ENCODE measurements at regions not wholly inside any gene's neighbourhood (a gene's known extent, or its start where the extent isn't known, plus 50 kb on each side); places are given as distances from the start of the nearest gene placed in this dataset.

GRCh38 chr1:58971629-58972140, 187.8 kb upstream of the JUN start:
- peak; percentile 21 for DNase-seq (ENCODE audit: low read depth)

- DNase-seq (ENCODE audit: low read depth): no peak
Measured at GRCh38 chr1:58975888-58976287, 192.0 kb upstream of the JUN start.

GRCh38 chr1:58976294-58976693, 192.4 kb upstream of the JUN start:
- no peak for DNase-seq (ENCODE audit: low read depth)

GRCh38 chr1:58977598-58977997, 193.8 kb upstream of the JUN start:
- no peak for DNase-seq (ENCODE audit: low read depth)

GRCh38 chr1:58978096-58978495, 194.2 kb upstream of the JUN start:
- no peak for DNase-seq (ENCODE audit: low read depth)

- DNase-seq (ENCODE audit: low read depth): no peak
Measured at GRCh38 chr1:58979086-58979485, 195.2 kb upstream of the JUN start.

GRCh38 chr1:58979677-58980076, 195.8 kb upstream of the JUN start:
- DNase-seq (ENCODE audit: low read depth): no peak

- DNase-seq (ENCODE audit: low read depth): no peak
Measured at GRCh38 chr1:58981392-58981791, 197.5 kb upstream of the JUN start.

- no peak for DNase-seq (ENCODE audit: low read depth)
Measured at GRCh38 chr1:58982259-58982998, 198.6 kb upstream of the JUN start.

GRCh38 chr1:58983162-58983561, 199.3 kb upstream of the JUN start:
- DNase-seq (ENCODE audit: low read depth): peak; percentile 21

GRCh38 chr1:58983633-58984245, 199.9 kb upstream of the JUN start:
- DNase-seq (ENCODE audit: low read depth): no peak

GRCh38 chr1:58986996-58987767, 203.3 kb upstream of the JUN start:
- DNase-seq (ENCODE audit: low read depth): no peak

GRCh38 chr1:58988752-58989151, 204.9 kb upstream of the JUN start:
- DNase-seq (ENCODE audit: low read depth): no peak

GRCh38 chr1:58989845-58990244, 206.0 kb upstream of the JUN start:
- DNase-seq (ENCODE audit: low read depth): no peak

GRCh38 chr1:58991305-58991704, 207.5 kb upstream of the JUN start:
- DNase-seq (ENCODE audit: low read depth): no peak

- no peak for DNase-seq (ENCODE audit: low read depth)
Measured at GRCh38 chr1:58992643-58993042, 208.8 kb upstream of the JUN start.

- no peak for DNase-seq (ENCODE audit: low read depth)
Measured at GRCh38 chr1:58993403-58993802, 209.6 kb upstream of the JUN start.

GRCh38 chr1:58994664-58995063, 210.8 kb upstream of the JUN start:
- DNase-seq (ENCODE audit: low read depth): no peak

- no peak for DNase-seq (ENCODE audit: low read depth)
Measured at GRCh38 chr1:58996341-58997059, 212.7 kb upstream of the JUN start.

- DNase-seq (ENCODE audit: low read depth): no peak
Measured at GRCh38 chr1:58997060-58997411, 213.2 kb upstream of the JUN start.

GRCh38 chr1:58997637-58998036, 213.8 kb upstream of the JUN start:
- no peak for DNase-seq (ENCODE audit: low read depth)

GRCh38 chr1:58999676-59000075, 215.8 kb upstream of the JUN start:
- no peak for DNase-seq (ENCODE audit: low read depth)
